ENCODE measurements at regions not wholly inside any gene's neighbourhood (a gene's known extent, or its start where the extent isn't known, plus 50 kb on each side); places are given as distances from the start of the nearest gene placed in this dataset.

DNA sequence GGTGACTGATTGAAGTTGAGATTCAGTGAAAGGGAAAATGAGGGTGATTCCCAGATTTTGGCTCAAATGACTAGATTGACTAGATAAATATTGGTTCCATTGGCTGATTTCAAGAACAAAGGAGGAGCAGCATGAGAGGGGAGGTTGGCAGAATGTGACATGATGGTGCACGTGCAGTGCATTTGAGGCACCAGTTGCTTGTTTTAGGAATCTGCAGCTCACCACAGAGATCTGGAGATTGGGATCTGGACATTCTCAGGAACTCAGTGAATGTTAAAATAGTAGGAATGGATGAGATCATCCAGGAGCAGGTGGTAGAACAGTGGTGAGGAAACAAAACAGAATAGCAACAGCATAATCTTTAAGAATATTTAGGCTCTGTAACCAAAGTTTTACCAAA lies 496.3 kb downstream of the DHX35 start:
- in situ Hi-C loops (cut with HindIII; ENCODE audit: low sequenced_read_pairs): no loop called here
- TF ChIP-seq, protein P1, sequence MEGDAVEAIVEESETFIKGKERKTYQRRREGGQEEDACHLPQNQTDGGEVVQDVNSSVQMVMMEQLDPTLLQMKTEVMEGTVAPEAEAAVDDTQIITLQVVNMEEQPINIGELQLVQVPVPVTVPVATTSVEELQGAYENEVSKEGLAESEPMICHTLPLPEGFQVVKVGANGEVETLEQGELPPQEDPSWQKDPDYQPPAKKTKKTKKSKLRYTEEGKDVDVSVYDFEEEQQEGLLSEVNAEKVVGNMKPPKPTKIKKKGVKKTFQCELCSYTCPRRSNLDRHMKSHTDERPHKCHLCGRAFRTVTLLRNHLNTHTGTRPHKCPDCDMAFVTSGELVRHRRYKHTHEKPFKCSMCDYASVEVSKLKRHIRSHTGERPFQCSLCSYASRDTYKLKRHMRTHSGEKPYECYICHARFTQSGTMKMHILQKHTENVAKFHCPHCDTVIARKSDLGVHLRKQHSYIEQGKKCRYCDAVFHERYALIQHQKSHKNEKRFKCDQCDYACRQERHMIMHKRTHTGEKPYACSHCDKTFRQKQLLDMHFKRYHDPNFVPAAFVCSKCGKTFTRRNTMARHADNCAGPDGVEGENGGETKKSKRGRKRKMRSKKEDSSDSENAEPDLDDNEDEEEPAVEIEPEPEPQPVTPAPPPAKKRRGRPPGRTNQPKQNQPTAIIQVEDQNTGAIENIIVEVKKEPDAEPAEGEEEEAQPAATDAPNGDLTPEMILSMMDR (IDR thresholded peaks at IDR 0.05; ENCODE audit: low read depth, low read length, missing control alignments): no peak
- H3K4me3 ChIP-seq (ENCODE audit: low read depth, low read length): no peak overlapping the region
- no peak for DNase-seq (ENCODE audit: low read depth)

DNA sequence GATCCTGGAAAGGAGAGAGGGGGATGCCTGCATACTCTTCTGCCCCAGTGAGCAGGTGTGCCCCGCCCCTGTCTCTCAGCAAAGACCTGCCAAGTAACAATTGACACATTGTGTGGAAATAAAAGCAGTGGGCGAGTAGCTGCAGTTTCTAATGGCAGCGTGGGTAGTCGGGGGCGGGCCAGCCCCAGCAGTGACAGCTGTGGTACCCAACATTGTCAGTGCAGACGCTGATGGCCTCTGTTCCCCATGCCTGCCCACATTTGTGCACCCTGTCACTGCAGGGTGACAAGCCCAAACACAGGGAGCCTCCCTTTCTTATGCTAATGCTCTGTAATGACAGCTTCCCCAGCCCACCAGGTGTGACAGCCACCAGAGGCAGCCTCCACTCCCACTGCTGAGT lies 491.7 kb downstream of the DHX35 start:
- TF ChIP-seq, protein P1 (IDR thresholded peaks at IDR 0.05; ENCODE audit: low read depth, low read length, missing control alignments): no peak
- DNase-seq (ENCODE audit: low read depth): no peak
- in situ Hi-C loops (cut with HindIII; ENCODE audit: low sequenced_read_pairs): no loop called here

DNA sequence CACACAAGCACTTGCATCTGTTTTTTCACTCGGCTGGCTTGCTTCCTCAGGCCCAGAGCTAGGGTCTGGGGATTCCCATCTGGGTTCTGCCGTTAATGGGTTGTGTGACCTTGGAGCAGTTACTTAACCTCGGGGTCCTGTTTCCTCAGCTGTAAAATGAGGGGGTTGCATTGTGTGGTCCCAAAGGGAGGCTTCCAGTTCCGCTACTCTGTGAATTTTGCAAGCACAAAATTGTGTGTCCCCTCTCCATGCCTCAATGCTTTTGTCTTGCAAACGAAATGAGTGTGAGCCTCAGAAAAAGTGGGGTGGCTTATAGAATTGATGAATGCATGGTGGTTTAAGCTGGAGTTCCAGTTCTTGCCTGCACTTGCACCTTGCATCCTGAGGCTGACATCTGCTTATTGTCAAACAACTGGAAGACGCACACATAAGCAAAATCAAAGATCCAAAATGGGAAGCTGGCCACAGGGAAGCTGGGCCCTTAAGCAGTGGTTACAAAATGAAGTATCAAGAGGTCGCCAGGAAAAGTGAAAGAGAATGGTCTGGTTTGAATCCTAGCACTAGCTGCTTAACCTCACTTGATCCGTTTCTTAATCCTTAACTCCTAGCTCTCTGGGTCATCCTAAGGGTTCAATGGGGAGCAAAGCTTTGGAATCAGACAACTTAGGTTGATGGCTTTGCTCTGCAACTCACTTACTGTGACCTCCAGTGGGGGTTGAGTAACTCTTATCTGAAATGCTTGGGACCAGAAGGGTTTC lies 490.6 kb downstream of the DHX35 start:
- no peak for DNase-seq (ENCODE audit: low read depth)
- in situ Hi-C loops (cut with HindIII; ENCODE audit: low sequenced_read_pairs): no loop called here
- TF ChIP-seq, protein P1 (IDR thresholded peaks at IDR 0.05; ENCODE audit: low read depth, low read length, missing control alignments): no peak
- no peak overlapping the region for H3K4me3 ChIP-seq (ENCODE audit: low read depth, low read length)

More for the DNA sequence above, 491.7 kb downstream of the DHX35 start:
- no peak overlapping the region for H3K4me3 ChIP-seq (ENCODE audit: low read depth, low read length)

DNA sequence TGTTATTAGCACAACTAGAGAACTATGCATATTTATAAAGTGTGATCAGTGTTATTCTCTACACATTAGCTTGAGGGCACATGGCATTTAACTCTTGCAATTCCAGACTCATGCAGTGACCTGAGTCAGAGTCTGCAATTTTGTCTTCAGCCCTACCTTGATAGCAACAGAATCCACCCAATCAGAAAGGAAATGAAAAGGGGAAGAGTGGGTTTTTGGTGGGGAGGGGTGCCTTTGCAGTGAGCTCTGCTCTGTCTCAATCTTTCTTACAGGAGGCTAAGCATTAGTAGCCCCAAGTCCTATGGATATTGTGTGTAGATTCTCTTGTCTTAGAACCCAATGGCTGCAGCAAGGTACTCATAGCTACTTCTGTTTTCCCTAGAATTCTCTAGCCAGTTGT lies 489.2 kb downstream of the DHX35 start:
- in situ Hi-C loops (cut with HindIII; ENCODE audit: low sequenced_read_pairs): no loop called here
- H3K4me3 ChIP-seq (ENCODE audit: low read depth, low read length): no peak overlapping the region
- DNase-seq (ENCODE audit: low read depth): no peak
- TF ChIP-seq, protein P1 (IDR thresholded peaks at IDR 0.05; ENCODE audit: low read depth, low read length, missing control alignments): no peak

DNA sequence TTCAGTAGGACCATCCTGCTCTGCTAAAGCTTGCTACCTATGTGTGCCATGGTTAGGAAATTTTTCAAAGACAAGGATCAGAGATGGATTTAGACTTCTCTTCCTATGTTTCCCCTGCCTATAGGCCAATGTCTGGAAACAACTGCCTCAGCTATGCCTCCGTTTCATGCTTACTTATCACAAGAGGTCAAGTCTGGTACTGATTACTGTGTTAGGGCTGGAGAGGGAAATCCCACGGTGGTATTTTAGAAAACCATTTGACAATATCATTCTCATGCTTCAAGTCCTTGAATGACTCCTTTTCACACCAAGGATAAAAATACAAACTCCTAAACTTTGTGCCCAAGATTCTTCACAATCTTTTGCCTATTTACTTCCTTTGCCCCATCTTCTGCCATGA lies 484.3 kb downstream of the DHX35 start:
- no peak for DNase-seq (ENCODE audit: low read depth)
- in situ Hi-C loops (cut with HindIII; ENCODE audit: low sequenced_read_pairs): no loop called here
- TF ChIP-seq, protein P1 (IDR thresholded peaks at IDR 0.05; ENCODE audit: low read depth, low read length, missing control alignments): no peak
- H3K4me3 ChIP-seq (ENCODE audit: low read depth, low read length): no peak overlapping the region

DNA sequence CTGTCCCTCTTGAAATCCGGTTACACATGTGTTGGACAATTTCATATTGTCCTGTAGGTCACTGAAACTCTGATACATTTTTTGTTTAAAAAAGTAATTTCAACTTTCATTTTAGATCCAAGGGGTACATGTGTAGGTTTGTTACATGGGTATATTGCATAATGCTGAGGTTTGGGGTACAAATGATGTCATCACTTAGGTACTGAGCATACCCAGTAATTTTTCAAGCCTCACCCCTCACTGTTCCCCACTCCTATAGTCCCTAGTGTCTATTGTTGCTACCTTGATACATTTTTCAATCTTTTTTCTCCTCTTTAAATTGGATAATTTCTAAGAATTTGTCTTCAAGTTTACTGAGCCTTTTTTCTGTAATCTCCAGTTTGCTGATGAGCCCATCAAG lies 483.0 kb downstream of the DHX35 start:
- no peak for DNase-seq (ENCODE audit: low read depth)
- in situ Hi-C loops (cut with HindIII; ENCODE audit: low sequenced_read_pairs): no loop called here
- TF ChIP-seq, protein P1 (IDR thresholded peaks at IDR 0.05; ENCODE audit: low read depth, low read length, missing control alignments): no peak
- H3K4me3 ChIP-seq (ENCODE audit: low read depth, low read length): no peak overlapping the region
